ENCODE measurements at regions not wholly inside any gene's neighbourhood (a gene's known extent, or its start where the extent isn't known, plus 50 kb on each side); places are given as distances from the start of the nearest gene placed in this dataset.

- no peak for TF ChIP-seq CTCF (IDR thresholded peaks at IDR 0.05)
- no peak for TF ChIP-seq POLR2A (IDR thresholded peaks at IDR 0.05)
- no peak for TF ChIP-seq EP300 (IDR thresholded peaks at IDR 0.05)
These were observed 1025.3 kb downstream of the PCDH19 start for GRCh38 chrX:99384594-99385374.
